NCI-H2196 (cell line): ENCODE measurements at regions not wholly inside any gene's neighbourhood (a gene's known extent, or its start where the extent isn't known, plus 50 kb on each side); places are given as distances from the start of the nearest gene placed in this dataset.

Experiments used
- DNase-seq: peaks from one replicate; lab custom pipeline; 2025; ENCODE audit not compliant: unreplicated experiment; lab: John Stamatoyannopoulos, UW

GRCh38 chr14:30297876-30298795, 260.8 kb upstream of the G2E3 start:
- DNase-seq, result no peak

GRCh38 chr14:30299915-30300314, 259.0 kb upstream of the G2E3 start:
- no peak for DNase-seq

GRCh38 chr14:30303350-30303749, 255.6 kb upstream of the G2E3 start:
- no peak for DNase-seq

DNA sequence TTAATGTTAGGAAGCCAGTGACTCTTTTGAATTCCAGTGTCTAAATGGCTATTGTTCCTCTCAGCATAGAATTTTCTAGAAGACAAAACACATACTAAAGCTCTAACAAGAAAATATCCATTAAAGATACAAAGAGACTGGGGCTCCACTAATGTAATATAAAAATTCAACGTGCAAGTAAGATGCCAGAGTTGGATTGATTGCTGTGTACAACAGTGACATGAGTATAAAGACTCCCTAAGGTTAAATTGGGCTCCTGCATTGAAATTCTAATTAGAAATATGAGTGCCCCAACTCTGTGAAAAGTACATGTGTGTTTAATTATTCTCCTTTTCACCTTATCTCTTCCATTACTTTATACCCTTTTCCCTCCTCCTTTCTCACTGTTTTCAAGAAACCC, 253.6 kb upstream of the G2E3 start:
- no peak for DNase-seq

- DNase-seq, result no peak
These were observed 249.6 kb upstream of the G2E3 start for GRCh38 chr14:30309405-30309804.

DNA sequence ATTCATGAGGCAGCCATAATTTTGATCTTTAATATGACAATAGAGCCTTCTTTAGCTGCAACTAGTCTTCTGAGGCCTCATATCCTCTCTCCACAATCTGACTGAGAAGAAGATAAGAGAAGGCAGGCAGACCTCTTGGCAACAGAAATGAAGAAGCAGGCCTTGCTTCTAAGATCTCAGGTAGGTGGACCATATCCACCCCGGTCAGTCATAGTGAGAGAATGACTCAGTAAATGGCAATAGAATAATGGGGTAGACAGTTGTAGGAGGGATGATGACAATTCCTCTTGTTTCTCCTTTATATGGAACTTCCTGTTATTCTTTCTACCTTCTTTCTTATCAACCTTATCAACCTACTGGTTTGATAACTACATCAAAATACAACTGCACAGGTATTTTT, 246.7 kb upstream of the G2E3 start:
- DNase-seq, result no peak

DNA sequence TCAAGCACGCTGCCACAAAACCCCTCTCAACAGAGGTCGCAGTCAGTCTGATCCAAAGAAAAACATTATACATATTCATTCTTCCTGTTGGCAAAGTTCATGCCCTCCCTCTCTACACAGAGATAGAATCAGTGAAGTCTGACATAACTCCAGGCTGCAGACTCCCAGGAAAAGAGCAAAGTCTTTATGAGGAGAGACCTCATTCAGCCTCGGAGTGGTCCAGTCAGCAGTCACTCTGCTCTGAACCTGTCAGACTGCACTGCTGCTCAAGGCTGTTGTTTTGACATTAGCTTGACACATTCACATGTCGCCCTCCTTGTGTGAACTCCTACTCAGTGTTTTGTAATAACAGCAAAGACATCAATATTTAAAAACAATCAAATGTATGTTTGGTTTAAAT, 241.2 kb upstream of the G2E3 start:
- DNase-seq, result no peak

DNA sequence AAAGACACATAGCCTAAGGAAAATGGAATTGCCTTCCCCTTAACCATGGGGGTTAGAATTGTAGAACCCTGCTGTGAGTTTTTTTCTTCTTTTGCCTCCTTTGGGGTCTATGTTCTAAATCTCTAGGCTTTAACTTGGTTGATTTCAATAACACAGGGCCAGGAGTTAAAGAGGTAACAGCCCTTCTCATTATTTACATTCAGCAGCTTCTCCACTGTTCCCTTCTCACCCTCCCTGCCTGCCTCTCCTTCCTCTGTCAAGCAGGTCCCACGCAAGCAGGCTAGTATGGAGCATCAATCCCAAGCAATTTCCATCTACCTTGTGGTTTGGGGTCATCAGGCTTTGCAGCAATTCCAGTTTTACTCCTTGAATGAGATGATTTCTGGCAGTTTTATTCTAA, 236.1 kb upstream of the G2E3 start:
- no peak for DNase-seq

DNA sequence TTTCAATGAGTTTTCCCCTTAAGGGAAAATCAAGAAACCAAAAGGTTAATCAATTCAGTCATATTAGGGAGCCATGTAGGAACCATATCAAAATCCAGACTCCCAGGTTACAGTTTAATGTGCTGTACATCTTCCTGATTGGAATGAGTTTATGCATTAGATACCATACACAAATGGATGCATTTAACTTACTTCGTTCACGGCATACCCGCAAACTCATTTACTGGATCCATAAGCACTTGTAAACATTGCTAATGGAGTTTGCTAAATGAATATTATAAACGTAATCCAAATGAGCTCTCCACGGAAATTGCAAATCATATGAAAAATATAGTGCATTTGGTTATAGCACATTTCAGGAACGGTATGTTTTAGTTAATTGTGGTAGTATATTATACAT, 228.9 kb upstream of the G2E3 start:
- DNase-seq, result no peak

DNA sequence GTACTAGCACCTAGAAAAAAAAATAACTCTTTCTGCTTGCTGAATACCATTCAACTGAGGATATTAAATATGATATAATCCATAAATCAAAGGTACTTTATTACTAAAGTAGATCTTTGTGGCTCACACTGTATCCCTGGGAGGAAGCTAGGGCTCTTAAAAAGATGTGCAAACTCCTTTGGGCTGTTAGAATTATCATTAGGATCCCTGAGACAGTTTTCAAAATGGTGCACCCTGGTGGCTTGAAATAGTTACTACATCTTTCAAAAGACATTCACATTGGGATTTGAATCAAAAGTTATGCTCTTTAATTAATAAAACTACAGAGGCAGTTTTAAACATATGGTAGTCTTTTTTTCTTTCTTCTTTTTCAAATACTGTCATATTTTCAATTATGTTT, 228.5 kb upstream of the G2E3 start:
- DNase-seq, result no peak

DNA sequence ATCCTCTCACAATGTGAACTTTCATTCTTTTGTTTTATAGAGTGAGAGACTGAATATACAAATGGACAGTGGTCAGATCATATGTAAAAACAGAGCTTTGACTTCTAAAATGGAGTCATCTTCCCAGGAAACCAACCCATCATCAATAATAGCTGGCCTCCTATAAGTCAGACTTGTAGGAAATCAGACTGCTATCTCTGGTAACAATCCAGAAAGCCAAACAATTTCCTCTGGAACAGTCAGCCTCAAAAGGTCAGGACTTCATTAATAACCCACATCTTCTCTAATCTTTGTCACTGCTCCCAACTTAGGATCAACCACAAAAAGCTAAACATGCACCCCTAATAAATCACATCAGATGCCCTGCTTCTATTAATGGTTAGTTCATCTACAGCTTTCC, 227.9 kb upstream of the G2E3 start:
- DNase-seq, result no peak

GRCh38 chr14:30332374-30332773, 226.6 kb upstream of the G2E3 start:
- no peak for DNase-seq

DNA sequence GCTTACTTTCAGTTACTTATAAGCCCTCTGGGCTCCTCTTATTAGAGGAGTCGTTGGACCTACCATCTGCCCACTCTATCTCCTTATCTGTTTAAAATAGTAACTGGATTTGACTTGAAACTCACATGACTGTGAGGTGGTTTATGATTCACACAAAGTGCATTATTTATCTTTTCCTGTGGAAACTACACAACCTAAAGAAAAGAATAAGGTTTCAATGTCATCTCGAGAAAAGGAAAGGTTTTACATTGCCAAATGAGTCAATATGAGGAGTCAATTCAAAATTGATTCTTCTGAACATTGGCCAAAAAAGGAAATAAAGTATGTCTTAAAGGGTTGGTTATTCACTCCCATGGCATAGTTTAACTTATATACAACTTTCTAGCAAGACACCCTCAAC, 225.0 kb upstream of the G2E3 start:
- DNase-seq, result no peak

GRCh38 chr14:30337456-30337855, 221.5 kb upstream of the G2E3 start:
- no peak for DNase-seq

DNA sequence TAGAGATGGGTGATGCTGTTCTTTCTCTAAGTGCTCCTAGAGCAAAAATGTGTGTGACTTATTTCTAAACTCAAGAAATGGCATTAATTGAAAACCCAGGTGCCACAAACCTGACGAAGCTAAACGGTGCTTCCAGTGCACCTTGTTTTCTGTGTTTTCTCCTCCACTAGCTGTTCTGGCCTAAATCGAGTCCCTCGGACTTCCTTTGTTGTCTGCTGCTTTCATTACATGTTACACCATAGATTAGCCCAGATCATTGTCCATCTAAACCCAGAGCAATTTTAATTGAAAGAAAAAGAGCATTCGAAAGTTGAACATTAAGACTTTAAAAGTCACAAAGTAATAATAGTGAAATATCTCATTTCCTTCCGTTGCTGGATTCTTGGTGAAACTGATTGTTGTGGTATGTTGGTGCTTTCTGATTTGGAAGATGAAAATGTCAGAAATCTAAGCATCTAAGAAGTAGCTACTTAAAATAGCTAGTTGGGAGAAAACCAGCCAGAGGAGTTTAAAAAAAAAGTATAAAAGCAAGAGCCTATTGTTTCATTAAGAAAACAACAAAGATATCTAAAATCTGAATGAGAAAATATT, 219.6 kb upstream of the G2E3 start:
- no peak for DNase-seq

GRCh38 chr14:30340495-30340894, 218.5 kb upstream of the G2E3 start:
- DNase-seq, result no peak

DNA sequence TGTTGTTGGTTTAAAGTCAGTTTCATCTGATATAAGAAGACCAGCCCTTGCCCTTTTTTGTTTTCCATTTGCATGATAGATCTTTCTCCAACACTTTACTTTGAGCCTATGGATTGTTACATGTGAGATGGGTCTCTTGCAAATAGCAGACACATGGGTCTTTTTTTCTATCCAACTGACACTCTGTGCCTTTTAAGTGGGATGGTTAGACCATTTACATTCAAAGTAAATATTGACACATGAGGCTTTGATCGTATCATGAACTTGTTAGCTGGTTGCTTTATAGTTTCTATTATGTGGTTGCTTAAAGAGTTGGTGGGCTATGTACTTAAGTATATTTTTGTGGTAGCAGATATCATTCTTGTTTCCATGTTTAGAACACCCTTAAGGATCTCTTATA, 213.4 kb upstream of the G2E3 start:
- no peak for DNase-seq

GRCh38 chr14:30348445-30348844, 210.5 kb upstream of the G2E3 start:
- no peak for DNase-seq

- no peak for DNase-seq
These were observed 209.4 kb upstream of the G2E3 start for GRCh38 chr14:30349520-30349919.

DNA sequence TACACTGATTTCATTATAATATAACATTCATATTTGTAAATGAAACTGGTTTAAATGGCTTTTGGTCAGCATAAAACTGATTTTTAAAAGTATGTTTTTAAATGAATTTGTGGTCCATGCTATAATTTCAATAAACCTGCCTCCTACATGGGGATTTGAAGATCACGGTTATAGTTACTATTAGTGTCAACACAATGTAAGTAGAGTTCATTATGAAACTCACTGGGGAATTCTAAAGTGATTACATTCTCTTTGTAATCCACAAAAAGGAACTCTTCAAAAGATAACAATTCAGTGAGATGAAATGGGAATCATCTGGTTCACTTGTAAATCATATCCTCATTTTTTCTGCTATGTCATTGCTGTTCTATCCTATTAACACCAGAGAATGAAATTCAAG, 204.5 kb upstream of the G2E3 start:
- no peak for DNase-seq

DNA sequence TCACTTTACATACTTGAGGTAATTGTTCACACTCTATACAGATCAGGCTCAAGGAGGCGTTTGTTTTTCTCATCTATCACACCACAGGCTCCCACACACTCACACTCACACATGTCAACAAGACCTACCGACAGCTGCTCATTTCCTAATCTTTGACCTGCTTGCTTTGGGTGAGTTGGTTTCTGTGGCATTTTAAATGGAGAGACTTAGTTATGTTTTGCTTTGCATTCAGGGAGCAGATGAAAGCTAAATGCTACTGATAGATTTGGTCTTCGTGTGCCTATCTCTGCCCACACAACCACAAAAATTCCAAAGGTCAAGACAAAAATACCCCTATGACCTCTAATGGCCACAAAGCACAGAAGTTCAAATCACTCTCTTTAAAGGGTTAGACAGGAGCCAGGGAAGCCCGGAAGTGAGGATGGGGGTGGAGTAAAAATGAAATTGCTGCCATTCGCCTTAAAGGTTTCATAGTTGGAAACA, 203.5 kb upstream of the G2E3 start:
- no peak for DNase-seq

DNA sequence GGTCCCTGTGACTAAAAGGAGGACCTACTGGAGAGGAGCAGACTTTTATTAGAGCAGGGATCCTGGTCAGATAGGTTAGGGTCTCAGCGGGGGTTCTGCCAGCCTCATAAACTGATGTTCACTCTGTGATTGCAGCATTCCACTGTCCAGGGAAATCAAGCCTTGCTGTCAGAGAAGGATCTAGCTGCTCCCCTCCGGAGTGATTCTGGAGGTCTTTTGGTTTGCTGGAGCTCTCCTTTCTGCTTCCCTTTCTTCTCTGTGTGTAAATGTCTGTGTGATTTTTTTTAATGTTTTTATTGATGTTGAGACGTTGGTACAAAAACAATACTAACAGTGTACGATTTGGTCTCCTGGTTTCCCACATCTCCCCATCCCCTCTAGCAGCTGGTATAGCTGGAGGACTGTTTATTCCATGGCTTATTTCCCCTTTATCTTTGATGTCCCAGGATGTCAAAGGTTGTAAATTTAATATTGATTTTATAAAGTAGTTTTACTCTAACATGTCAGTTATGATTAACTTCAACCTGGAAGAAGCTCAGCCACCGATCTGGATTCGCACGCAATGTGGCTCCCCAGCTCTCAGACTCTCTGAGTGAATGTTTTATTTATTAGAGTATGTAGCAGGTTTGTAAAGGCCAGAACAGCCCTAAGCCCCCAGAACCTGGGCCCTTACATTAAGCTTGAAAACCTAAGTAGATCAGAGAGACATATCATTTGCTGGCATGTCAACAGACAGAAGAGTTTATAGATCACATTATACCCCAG, 202.3 kb upstream of the G2E3 start:
- DNase-seq, result no peak
